HG02884 (cell line): ENCODE measurements at regions not wholly inside any gene's neighbourhood (a gene's known extent, or its start where the extent isn't known, plus 50 kb on each side); places are given as distances from the start of the nearest gene placed in this dataset.
"Not testable (repeated sequence)": the region's sequence is repeated elsewhere in the genome, so short reads cannot be mapped to it uniquely, and the experiment has no call there.

Experiments used
- ATAC-seq: cut with Tn5 transposase; IDR thresholded peaks from one replicate; pipeline ENCODE4 v1.9.1; 2021; ENCODE audit warnings: mild to moderate bottlenecking, moderate library complexity; ENCODE audit not compliant: unreplicated experiment

GRCh38 chr4:55028196-55028595, 97.2 kb downstream of the KDR start:
- ATAC-seq, result no peak

- no peak for ATAC-seq
Observed at GRCh38 chr4:55027596-55027995, 97.8 kb downstream of the KDR start.

GRCh38 chr4:55025456-55025855, 99.9 kb downstream of the KDR start:
- not testable (repeated sequence) for ATAC-seq

DNA sequence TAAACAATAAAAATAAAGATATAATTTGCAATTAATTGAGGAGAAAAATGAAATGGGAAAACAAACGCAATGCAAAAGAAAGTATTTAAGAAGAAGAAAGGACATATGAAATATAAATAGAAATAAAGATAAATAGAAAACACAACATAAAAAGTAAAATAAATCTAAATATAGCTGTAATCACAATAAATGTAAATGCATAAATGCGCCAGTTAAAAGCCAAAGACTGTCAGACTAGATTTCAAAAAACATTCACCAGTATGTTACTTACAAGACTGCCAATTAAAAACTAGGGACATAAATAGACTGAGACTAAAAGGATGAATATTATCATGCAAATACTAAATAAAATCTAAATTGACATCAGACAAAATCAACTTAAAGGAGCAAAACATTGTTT, 102.4 kb downstream of the KDR start:
- no peak for ATAC-seq

DNA sequence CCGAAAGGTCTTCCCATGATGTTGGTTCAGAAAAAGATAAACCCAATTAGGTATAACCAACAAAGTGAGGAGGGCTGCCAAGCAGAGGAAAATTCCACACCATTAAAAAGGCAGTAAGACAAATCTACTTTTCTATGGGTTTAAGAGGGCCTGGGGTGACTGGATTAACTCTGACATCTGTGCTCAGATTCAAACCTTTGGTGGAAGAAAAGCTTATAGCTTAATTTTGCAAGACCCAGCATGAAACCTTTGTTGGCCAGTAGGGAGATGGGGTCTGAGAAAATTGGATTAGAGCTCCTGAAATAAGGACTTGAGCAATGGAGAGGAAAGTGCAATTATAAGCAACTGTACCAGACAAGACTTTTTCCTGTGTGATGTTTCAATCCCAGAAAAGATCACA, 104.2 kb downstream of the KDR start:
- ATAC-seq, result no peak

DNA sequence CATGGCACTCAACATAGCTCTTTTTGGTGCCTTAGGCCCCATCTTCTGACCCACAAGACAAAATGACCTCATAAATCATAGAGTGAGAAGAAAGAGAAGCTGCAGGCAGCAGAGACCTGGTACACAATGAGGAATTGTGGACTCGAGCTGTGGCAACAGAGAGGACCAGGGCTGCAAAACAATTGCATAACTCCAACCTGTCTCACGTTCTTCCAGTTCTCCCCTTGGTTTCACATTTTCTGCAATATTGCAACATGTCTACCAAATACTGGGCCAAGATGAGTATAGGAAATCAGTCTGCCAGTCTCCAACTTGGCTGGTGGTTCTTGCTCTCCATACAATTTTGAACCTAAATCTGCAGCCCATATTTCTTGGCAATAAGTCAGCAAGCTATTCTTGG, 105.3 kb downstream of the KDR start:
- no peak for ATAC-seq

DNA sequence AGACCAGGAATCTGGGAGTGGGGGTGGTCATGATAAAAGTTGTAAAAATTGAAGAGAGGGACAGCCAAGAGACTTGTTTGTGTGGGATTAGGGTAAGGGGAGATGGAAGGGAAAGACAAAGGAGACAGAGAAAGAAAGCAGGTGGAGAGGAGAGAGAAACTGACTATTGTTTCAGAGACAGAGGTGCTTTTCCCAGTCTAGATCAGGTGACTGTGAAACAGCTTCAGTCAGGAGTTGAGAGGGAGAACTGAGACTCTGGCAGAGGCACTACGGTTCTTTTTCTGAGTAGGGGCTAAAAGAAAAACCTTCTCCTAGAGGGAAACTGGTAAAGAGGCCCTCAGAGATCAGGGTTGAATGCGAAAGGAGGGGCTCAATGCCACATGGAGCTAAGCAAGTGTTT, 106.4 kb downstream of the KDR start:
- ATAC-seq, result no peak

GRCh38 chr4:55018521-55018920, 106.9 kb downstream of the KDR start:
- no peak for ATAC-seq

- ATAC-seq, result no peak
Observed at GRCh38 chr4:55017406-55017805, 108.0 kb downstream of the KDR start.

- ATAC-seq, result no peak
Observed at GRCh38 chr4:55016131-55016530, 109.3 kb downstream of the KDR start.

DNA sequence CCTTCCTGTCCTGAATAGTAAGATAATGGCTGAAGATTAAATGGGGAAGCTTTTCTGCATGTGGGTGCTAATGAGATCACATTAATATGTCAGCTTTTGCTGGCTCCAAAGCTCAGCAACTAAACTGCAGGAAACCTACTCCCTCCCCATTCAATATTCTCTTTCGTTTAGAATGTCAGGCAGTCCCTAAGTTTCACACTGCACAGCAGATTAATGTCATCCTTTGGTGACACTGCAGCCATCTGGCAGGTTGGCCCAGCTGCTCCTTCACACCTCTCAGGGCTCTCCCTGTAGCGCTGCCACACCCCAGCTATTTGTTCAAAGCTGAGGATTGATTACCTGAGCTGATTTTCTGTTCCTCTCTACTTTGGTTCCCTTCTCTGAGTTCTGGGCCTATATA, 110.5 kb downstream of the KDR start:
- ATAC-seq, result no peak

DNA sequence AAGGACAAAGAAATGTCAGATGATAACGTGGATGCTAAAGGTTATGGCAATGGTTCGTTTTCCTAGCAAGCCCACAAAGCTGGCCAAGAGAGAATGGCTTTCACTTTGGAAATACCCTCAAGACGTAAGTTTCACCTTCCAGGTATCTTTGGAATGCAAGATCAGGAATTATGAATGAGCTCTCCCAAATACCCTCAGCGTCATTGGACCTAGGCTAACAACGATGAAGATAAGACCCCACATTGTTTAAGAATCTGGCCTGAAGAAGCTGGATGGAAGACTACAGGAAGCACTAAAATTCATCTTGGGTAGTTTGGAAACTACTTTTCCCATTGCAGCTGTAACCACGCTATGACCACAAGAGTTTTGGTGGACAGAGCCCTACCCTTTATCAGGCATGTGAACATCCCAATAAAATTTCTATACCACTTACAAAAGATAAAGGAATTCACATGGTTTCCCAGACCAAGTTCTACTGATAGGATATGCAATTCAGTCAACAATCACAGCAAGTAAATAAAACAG, 111.9 kb downstream of the KDR start:
- no peak for ATAC-seq

GRCh38 chr4:55012363-55013230, 112.8 kb downstream of the KDR start:
- ATAC-seq, result no peak

GRCh38 chr4:55011761-55012160, 113.6 kb downstream of the KDR start:
- ATAC-seq, result no peak

DNA sequence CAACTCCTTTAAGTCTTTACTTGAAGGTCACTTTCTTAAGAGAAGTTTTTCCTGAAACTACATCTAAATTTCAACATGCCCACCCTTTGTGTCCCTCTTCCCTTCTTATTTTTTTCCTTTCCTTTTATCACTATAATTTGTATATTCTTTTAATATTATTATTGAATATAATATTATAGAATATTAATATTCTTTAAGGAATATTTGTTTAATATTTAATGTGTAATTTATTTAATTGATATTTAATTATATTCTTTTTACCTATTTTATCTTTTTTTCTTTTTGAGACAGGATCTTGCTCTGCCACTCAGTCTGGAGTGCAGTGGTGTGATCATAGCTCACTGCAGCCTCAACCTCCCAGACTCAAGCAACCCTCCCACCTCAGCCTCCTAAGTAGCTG, 114.8 kb downstream of the KDR start:
- ATAC-seq, result no peak

DNA sequence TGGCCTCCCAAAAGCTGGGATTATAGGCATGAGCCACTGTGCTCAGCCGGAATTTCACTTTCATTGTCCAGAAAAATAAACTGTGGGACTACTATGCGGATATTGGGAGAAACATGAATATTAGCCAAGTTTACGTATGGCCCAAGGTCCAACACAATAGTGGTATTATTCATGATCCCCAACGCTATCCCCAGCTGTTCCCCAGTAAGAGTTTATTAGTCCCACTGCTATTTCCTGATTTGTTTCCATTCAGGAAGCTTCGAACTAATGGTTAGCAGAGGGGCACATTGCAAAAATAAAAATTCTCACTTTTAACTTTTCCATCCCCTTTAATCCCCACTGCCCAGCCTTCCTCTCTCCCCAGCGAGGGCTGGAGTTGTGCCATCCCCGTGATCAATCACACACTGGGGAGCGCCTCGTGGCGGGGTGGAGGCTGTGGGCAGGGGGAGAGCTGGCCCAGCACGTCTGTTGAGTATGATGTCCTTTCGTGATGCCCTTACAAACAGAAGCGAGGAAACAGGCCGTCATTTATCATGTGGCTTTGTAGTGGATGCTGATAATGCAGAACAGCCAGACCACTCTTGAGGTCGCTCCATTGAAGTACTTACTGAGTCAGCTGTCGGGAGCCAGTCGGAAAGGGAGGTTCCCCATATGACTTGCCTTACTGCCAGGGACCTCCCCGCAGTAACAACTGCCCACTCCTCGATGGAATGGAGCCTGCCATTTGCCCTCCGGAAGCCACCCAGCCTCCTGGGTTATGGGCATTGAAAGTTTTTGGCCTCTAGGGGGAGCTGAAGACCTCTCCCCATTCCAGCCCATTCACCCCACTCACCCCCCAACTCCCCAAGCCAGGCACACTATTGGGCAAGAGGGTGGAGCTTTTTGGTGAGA, 117.0 kb downstream of the KDR start:
- ATAC-seq, result no peak

DNA sequence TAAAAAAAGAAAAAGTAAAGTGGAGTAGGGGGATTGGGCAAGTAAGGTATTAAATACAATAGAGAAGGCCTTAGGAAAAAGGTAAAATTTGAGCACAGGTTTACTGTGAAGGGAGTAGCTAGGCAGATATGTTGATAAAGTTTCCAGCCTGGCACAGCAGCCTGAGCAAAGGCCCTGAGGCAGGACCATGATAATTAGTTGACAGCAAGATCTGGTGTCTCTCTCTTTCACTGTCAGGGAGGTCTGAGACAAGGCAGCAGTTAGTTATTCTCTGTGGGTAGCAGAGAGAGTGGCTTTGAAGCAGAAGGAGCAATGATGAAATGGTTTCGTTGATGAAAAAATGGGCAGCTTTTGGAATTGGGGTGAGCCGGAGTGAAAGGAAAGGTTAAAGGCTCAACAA, 119.5 kb downstream of the KDR start:
- no peak for ATAC-seq

DNA sequence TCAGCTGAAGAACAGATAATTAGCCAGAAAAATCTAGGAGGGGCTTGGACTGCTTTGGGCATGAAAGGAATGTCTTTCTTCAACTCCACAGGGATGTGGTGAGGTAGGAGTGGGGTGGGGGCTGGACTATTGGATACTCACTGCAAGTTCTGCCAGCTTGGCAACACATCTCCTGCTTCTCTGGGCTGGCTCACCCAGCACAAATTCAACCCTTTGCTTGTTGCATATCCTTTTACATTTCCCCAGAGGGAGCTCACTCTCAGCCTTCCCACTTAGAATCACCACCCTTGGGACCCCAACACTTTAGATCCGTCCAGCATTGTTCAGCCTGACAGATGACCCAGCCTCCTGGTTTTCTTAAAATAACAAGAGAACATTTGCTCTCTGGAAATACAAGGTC, 120.6 kb downstream of the KDR start:
- ATAC-seq, result no peak

GRCh38 chr4:55002431-55002830, 123.0 kb downstream of the KDR start:
- no peak for ATAC-seq

GRCh38 chr4:55001538-55001937, 123.9 kb downstream of the KDR start:
- ATAC-seq, result no peak

GRCh38 chr4:54999003-54999402, 126.4 kb downstream of the KDR start:
- no peak for ATAC-seq
